D721Med (cell line): ENCODE measurements at regions not wholly inside any gene's neighbourhood (a gene's known extent, or its start where the extent isn't known, plus 50 kb on each side); places are given as distances from the start of the nearest gene placed in this dataset.

Source experiments
- DNase-seq: peaks from one replicate; pipeline ENCODE4 v3.0.0; 2011; ENCODE audit warnings: low spot score; ENCODE audit not compliant: insufficient read length
- FAIRE-seq: peaks from 2 replicates; lab custom pipeline; 2011; peaks lifted over from hg19 to GRCh38; lab: Jason Lieb, UNC
- TF ChIP-seq, protein P1 (sequence below): IDR thresholded peaks from 2 replicates; pipeline ENCODE4 v1.5.1; 2012; ENCODE audit warnings: mild to moderate bottlenecking, control low read depth; ENCODE audit not compliant: insufficient read depth; ENCODE audit errors: missing control alignments

DNA sequence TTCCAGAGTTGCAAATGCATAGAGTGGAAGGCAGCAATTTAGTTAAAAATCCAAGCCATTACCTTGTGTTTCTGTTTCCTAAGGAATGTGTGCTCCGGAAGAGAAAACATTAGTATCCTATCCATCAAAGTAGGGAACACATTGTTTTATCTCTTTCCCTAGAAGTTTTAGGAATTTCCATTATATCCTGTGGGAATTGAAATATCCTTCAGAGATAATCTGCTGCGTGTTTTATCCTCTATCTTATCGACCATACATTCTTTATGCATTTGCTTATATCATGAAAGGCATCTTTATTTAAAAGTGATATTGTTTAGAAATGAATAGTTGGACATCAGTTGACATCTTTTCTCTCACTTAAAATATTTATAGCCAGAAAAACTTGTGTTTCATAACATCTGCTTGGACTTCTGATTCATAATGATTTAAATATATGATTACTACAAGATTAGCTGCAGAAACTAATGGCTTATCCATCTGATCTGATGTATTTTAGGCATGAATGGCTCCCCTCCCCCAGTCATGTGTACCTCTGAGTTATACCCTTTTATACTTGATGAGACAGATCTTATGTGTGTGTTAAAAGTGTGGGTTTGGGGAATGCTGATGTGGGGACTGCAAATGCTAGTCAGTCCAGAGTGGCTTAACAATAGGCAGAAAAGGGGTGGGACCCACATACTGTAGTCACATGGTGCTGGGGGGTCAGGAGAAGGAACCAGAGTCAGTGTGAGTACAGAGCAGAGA, 136.2 kb upstream of the ARHGAP28 start:
- FAIRE-seq: peak; percentile 64
- no peak for DNase-seq
- TF ChIP-seq, protein P1, sequence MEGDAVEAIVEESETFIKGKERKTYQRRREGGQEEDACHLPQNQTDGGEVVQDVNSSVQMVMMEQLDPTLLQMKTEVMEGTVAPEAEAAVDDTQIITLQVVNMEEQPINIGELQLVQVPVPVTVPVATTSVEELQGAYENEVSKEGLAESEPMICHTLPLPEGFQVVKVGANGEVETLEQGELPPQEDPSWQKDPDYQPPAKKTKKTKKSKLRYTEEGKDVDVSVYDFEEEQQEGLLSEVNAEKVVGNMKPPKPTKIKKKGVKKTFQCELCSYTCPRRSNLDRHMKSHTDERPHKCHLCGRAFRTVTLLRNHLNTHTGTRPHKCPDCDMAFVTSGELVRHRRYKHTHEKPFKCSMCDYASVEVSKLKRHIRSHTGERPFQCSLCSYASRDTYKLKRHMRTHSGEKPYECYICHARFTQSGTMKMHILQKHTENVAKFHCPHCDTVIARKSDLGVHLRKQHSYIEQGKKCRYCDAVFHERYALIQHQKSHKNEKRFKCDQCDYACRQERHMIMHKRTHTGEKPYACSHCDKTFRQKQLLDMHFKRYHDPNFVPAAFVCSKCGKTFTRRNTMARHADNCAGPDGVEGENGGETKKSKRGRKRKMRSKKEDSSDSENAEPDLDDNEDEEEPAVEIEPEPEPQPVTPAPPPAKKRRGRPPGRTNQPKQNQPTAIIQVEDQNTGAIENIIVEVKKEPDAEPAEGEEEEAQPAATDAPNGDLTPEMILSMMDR: no peak

DNA sequence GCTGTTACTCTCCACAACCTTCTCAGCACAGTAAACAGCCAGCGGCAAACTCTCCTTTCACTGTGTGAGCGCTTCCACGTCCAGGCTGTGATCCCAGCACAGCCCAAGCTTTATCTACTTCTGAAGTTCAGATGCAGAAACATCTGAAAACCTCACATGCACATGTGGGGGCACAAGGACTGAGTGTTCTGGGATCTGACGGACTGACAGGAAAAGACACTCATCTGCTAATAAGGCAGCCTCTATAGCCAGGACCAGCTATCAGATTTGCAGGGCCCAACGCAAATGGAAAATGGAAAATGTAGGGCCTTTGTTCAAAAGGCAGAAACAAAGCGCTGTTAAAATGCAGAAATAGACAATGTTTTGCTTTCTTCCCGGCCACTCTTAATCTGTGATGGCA, 133.8 kb upstream of the ARHGAP28 start:
- FAIRE-seq: no peak
- DNase-seq: no peak
- TF ChIP-seq, protein P1: no peak

DNA sequence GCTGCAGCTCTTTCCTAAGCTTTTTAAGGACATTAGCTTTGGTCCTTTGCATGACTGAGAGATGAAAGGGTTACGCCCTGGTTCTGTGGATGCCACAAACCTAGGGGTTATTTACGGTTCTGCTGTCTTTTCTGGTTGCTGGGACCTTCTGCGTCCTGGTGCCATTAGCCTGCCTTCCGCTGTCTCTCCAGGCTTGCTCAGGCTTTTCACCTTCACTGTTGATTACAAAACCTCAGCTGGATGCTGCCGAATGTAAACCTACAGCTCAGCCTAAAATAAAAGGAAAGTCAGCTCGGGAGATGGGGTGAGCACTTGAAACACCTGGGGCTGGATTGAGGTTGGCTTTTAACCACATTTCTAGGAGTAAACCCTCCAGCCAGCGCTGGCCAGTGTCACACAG, 130.9 kb upstream of the ARHGAP28 start:
- TF ChIP-seq, protein P1: no peak
- no peak for DNase-seq
- no peak for FAIRE-seq

DNA sequence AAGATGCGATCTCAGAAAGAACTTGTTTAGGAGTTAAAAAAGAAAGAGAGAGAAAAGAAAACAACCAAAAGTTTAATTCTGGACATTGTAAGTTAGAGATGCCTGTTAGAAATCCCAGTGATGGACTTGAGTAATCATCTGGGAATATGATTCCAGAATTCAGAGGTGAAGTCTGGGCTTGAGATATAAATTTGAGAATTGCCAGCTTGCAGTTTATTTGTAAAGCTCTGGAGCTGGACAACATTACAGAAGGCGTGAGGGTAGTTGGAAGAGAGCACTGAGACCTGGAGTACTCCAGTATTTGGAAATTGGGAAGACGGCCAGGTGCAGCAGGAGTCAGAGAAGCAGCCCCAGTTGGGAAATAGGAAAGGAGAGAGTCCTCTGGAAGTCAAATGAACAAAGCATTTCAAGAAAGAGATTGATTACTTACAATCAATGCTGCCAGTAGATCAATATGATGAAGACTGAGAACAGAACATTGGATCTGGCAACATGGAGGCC, 128.8 kb upstream of the ARHGAP28 start:
- FAIRE-seq: no peak
- no peak for DNase-seq
- TF ChIP-seq, protein P1: no peak

DNA sequence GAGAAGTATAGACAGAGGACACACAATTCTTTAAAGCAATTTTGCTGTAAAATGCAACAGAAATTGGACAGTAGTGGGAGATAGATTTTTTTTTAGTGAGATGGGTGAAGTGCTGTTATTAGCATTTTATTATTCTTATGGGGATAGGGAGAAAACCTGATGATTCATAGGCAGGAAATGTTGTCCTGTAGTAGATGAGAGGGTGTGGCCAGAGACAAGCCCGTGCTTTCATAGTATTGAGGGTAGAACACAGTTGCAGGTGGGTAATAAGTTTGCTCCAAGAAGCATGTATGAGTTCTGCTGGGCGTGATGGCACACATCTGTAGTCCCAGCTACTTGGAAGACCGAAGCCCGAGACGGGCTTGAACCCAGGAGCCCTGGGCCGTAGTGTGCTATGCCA, 128.3 kb upstream of the ARHGAP28 start:
- DNase-seq (no peak), FAIRE-seq (no peak)
- TF ChIP-seq, protein P1: no peak

DNA sequence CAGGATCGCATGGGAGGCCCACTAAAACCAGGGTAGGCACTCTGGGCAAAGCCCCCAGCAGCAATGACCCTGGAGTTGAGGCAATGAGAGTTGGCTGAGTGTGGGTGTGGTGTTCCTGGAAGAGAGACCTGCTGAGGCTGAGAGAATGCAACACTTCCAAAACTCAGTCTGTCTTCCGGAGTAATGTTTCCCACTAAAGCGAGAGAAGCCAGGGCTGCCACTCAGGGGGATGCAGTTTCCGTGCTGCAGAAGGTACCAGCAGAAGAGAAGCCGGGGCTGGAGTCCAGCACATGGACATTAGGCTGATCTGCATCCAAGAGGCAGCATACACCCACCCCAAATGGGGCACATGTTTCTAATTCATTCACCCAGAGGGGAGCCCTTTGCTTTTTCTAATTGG, 127.2 kb upstream of the ARHGAP28 start:
- DNase-seq (no peak), FAIRE-seq (no peak)
- TF ChIP-seq, protein P1: no peak

DNA sequence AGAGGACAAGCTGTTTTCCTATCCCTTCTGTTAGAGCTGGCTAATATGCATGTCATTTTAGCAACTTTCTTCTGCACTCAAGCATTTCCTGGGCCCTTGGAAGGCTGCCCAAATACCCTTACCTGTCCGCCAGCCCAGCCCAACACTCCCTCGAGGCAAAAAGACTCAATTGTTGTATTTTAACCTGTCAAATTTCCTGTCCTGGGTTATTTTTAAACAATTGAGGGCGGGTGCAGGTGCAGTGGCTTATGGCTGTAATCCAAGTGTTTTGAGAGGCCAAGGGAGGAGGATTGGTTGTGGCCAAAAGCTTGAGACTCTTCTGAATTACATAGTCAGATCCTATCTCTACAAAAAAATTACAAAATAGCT, 125.0 kb upstream of the ARHGAP28 start:
- FAIRE-seq (no peak), DNase-seq (no peak)
- TF ChIP-seq, protein P1: no peak
